HEK293T (cell line): ENCODE measurements at regions not wholly inside any gene's neighbourhood (a gene's known extent, or its start where the extent isn't known, plus 50 kb on each side); places are given as distances from the start of the nearest gene placed in this dataset.

Experiments used
- CTCF ChIA-PET: fragments of 350-600 bp; formaldehyde crosslinking; extraction: SDS; loops from one replicate; lab custom pipeline; 2021; ENCODE audit warnings: antibody characterized with exemption, inconsistent platforms; lab: Yijun Ruan, JAX
- POLR2A ChIA-PET: fragments of 350-600 bp; formaldehyde crosslinking; extraction: SDS; loops from one replicate; lab custom pipeline; 2020; ENCODE audit warnings: antibody characterized with exemption, inconsistent platforms; lab: Yijun Ruan, JAX
- DNase-seq: peaks from one replicate; pipeline ENCODE4 v3.0.0; 2012; ENCODE audit warnings: mixed read lengths; ENCODE audit errors: extremely low spot score
- ARNT ChIP-seq: fragments of 450-650 bp; IDR thresholded peaks from 2 replicates; pipeline ENCODE4 v1.6.1; 2017; ENCODE audit warnings: mild to moderate bottlenecking
- BHLHE40 ChIP-seq: fragments of 450-650 bp; IDR thresholded peaks from 2 replicates; pipeline ENCODE4 v1.6.1; 2016; ENCODE audit warnings: mild to moderate bottlenecking, moderate library complexity, borderline replicate concordance
- CTBP1 ChIP-seq: fragments of 450-650 bp; IDR thresholded peaks from 2 replicates; pipeline ENCODE4 v1.6.1; 2016; ENCODE audit warnings: borderline replicate concordance
- ELF4 ChIP-seq: fragments of 450-650 bp; IDR thresholded peaks from 2 replicates; pipeline ENCODE4 v1.6.1; 2017; ENCODE audit warnings: antibody characterized with exemption
- FOXA1 ChIP-seq: fragments of 450-650 bp; IDR thresholded peaks from 2 replicates; pipeline ENCODE4 v1.6.1; 2016; ENCODE audit warnings: mild to moderate bottlenecking
- FOXK2 ChIP-seq: fragments of 450-650 bp; IDR thresholded peaks from 2 replicates; pipeline ENCODE4 v1.6.1; 2016; ENCODE audit warnings: mild to moderate bottlenecking
- FOXM1 ChIP-seq: fragments of 450-650 bp; IDR thresholded peaks from 2 replicates; pipeline ENCODE4 v1.6.1; 2017; ENCODE audit warnings: mild to moderate bottlenecking, borderline replicate concordance
- HDGF ChIP-seq: fragments of 450-650 bp; IDR thresholded peaks from 2 replicates; pipeline ENCODE4 v1.6.1; 2017; ENCODE audit warnings: antibody characterized with exemption, borderline replicate concordance
- L3MBTL2 ChIP-seq: fragments of 450-650 bp; conservative IDR thresholded peaks from 2 replicates; pipeline ENCODE4 v1.6.1; 2016; ENCODE audit warnings: mild to moderate bottlenecking
- LEF1 ChIP-seq: fragments of 450-650 bp; IDR thresholded peaks from 2 replicates; pipeline ENCODE4 v1.6.1; 2017; ENCODE audit warnings: mild to moderate bottlenecking, borderline replicate concordance
- NFRKB ChIP-seq: fragments of 450-650 bp; IDR thresholded peaks from 2 replicates; pipeline ENCODE4 v1.6.1; 2016; ENCODE audit warnings: mild to moderate bottlenecking, moderate library complexity
- SP1 ChIP-seq: fragments of 450-650 bp; IDR thresholded peaks from 2 replicates; pipeline ENCODE4 v1.6.1; 2017
- SUZ12 ChIP-seq: fragments of 450-650 bp; IDR thresholded peaks from 2 replicates; pipeline ENCODE4 v1.6.1; 2016; ENCODE audit warnings: mild to moderate bottlenecking
- TARDBP ChIP-seq: fragments of 450-650 bp; IDR thresholded peaks from 2 replicates; pipeline ENCODE4 v1.6.1; 2016
- ZNF384 ChIP-seq: fragments of 450-650 bp; IDR thresholded peaks from 2 replicates; pipeline ENCODE4 v1.6.1; 2016
- TF ChIP-seq, protein P1 (sequence below): fragments of 450-650 bp; IDR thresholded peaks from 2 replicates; pipeline ENCODE4 v1.6.1; 2016

DNA sequence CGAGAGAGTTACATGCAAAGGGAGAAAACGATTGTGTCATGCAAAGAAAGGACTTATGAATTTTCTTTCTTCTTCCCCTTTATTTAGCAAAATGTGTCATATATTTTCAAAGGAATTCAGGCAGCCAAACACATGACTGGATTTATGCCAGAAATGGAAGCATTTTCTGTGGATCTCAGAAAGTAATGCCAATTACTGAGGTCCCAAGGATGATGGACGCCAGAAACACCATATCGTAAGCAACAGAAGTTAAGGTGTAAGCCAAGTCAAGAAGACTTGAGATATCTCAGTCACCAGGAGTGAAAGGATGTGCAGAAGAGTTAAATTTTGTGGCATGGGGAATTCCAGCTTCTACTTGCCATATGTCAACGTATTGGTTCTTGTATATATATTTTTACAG, 255.1 kb downstream of the GBA3 start:
- TF ChIP-seq SP1 (no peak), SUZ12 (no peak), L3MBTL2 (no peak), ELF4 (no peak), CTBP1 (no peak), ZNF384 (no peak), FOXK2 (no peak), TARDBP (no peak)
- TF ChIP-seq, protein P1, sequence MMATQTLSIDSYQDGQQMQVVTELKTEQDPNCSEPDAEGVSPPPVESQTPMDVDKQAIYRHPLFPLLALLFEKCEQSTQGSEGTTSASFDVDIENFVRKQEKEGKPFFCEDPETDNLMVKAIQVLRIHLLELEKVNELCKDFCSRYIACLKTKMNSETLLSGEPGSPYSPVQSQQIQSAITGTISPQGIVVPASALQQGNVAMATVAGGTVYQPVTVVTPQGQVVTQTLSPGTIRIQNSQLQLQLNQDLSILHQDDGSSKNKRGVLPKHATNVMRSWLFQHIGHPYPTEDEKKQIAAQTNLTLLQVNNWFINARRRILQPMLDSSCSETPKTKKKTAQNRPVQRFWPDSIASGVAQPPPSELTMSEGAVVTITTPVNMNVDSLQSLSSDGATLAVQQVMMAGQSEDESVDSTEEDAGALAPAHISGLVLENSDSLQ: no peak

DNA sequence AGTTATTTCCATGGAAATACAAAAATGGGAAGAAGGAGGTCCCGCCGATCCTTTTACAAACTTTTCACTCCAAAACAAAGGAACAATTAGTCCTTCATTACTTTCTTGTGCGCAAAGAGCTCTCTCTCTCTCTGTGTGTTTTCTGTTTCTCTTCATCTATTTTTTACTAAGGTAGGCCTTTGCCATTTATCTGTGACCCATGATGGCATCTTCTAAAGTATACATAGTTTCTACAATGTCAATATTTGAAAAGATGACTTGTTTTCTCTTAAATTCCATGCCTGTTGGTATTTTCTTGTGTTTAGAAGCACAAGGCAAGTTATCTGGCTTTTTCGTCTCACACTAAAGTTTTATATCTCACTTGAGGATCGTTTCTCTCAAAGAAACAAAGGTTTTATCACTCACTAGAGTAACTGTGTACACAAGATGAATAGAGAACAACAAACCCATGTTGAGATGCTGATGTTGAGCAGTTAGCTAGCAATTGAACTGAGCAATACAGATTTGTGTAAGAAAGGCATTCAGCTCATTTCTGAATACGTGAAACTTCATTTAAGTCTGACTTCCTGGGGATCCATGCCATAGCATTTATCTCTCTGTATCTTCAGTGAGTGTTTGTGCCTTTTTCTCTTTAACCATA, 250.3 kb downstream of the GBA3 start:
- CTCF ChIA-PET: no interaction called here
- TF ChIP-seq BHLHE40 (no peak), SUZ12 (no peak), ARNT (no peak), SP1 (no peak), TARDBP (no peak), HDGF (no peak), ELF4 (no peak), L3MBTL2 (no peak), NFRKB (no peak), ZNF384 (no peak), CTBP1 (no peak), FOXM1 (no peak), FOXA1 (no peak), LEF1 (no peak)
- TF ChIP-seq, protein P1: no peak
- no peak for DNase-seq
- POLR2A ChIA-PET: no interaction called here

More for the DNA sequence above, 255.1 kb downstream of the GBA3 start:
- no peak for DNase-seq
- CTCF ChIA-PET: no interaction called here
- POLR2A ChIA-PET: no interaction called here

DNA sequence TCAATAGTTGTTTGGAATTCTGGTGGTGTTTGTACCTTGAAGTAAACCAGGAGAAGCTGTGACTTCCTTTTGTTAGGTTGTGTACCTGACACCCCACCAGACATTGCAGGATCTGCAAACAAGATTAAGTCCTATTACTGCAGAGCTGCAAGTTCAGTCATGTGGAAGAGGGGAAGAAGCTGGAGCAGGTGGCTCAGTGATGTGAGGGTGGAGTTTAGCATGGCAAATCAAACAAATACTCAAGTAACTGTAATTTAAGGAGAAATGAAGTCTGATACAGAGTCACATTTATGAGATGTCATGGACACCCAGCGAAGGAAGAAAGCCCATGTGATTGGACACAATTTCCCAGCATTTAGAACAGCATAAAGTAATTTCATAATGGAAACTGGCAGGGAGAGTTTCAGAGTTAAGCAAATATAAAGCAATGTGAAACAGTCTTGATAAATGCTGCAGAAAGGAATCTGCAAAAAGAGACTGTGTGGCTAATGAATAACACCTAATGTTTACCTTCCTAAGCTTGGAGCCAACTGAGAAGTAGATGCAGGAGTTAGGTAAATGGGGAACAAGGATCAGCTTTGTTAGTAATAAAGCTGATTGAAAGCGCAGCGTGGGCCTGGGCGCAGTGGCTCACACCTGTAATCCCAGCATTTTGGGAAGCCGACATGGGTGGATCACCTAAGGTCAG, 249.1 kb downstream of the GBA3 start:
- no peak for DNase-seq
- ChIA-PET POLR2A (no interaction called here), CTCF (no interaction called here)
- TF ChIP-seq SUZ12 (no peak), BHLHE40 (no peak), NFRKB (no peak), ARNT (no peak), FOXA1 (no peak), L3MBTL2 (no peak), TARDBP (no peak)

DNA sequence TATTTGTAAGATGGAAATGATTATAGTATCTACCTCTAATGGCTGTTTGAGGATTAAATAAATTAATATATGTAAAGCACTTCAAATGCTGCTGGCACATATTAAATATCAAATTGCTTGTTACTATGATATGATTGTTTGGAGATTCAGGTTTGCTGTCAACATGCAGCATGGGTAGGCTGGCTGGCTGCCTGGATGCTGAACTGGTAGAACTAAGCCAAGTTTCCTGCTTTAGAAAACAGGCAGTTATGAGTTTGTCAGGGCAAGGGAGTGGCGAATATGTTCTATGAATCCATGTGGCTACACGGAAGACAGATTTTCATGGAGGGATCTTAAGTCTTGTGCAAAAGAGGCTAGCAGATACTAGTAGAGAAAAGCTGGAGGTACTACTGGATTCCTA, 239.6 kb downstream of the GBA3 start:
- POLR2A ChIA-PET: no interaction called here
- TF ChIP-seq FOXK2 (no peak), BHLHE40 (no peak), TARDBP (no peak), ARNT (no peak), FOXA1 (no peak)
- DNase-seq: no peak
- CTCF ChIA-PET: no interaction called here

DNA sequence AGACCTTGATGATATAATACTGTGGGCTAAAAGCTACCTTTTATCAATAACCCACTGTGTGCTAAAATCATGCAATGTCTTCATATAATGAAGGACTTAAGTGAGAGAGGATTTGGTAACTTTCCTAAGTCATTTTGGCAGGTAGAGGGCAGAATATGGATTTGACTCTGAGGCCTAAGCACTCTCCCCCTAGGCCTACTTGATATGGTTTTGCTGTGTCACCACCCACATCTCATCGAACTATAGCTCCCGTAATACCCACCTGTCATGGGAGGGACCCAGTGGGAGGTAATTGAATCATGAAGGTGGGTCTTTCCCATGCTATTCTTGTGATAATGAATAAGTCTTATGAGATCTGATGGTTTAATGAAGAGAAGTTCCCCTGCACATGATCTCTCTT, 229.7 kb downstream of the GBA3 start:
- CTCF ChIA-PET: no interaction called here
- POLR2A ChIA-PET: no interaction called here
- DNase-seq: no peak
- TF ChIP-seq CTBP1 (no peak), HDGF (no peak), ARNT (no peak), ZNF384 (no peak), BHLHE40 (no peak), ELF4 (no peak), TARDBP (no peak)

DNA sequence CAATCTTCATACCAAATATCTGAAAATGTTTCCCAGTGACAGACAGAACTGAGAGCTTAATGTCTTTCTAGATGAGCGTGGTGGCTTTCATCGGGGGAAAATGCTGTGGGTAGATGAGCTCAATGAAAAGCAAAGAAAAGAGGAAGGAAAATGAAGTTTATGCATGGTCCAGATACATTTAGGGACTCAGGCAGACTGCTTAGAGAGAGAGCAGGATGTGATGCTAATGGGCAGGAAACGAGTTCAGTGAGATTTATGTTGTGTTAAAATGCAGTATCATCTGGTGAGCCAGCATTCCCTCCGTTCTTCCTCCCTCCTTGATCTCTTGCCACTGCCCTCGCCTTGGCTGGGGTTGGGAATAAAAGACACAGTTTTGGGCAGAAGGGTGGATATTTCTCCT, 229.2 kb downstream of the GBA3 start:
- TF ChIP-seq ELF4: no peak
- no peak for TF ChIP-seq LEF1
- no peak for TF ChIP-seq FOXM1
- no peak for TF ChIP-seq L3MBTL2
- no peak for TF ChIP-seq ZNF384
- TF ChIP-seq TARDBP: no peak
- TF ChIP-seq, protein P1: no peak
- no peak for TF ChIP-seq BHLHE40
- no peak for TF ChIP-seq SUZ12
- no peak for TF ChIP-seq HDGF
- no peak for TF ChIP-seq FOXK2
- POLR2A ChIA-PET: no interaction called here
- CTCF ChIA-PET: no interaction called here
- no peak for DNase-seq

DNA sequence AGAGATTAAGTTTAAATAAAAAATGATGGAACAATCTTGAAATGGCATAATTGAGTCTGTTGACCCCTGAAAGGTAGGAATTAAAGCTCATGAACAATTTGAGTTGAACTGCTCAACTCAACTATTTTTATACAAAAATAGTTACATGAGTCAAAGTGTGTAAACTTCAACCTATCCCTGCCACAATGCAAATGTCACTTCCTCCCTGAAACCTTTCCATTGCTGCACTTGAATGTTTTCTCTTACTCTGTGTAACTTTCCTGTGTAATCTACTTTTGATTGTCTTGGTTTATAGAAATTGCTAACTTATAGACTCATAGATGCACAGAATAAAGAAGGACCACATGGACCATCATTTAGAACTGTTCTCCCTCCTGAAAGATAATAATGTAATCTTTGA, 218.5 kb downstream of the GBA3 start:
- CTCF ChIA-PET: no interaction called here
- POLR2A ChIA-PET: no interaction called here
- TF ChIP-seq NFRKB (no peak), ARNT (no peak), FOXM1 (no peak), CTBP1 (no peak), SP1 (no peak), TARDBP (no peak)
- DNase-seq: no peak
